PC-9 (cell line): ENCODE measurements at regions not wholly inside any gene's neighbourhood (a gene's known extent, or its start where the extent isn't known, plus 50 kb on each side); places are given as distances from the start of the nearest gene placed in this dataset.

Source experiments
- BruUV-seq: library from RNA; stranded (reverse); fragments of 400-500 nt; replicated peaks from 2 replicates; lab custom pipeline; 2021; lab: Mats Ljungman, UMichigan
- CTCF ChIA-PET: fragments of 300-600 bp; sonication (Branson Sonifier 250); formaldehyde crosslinking; loops from one replicate; lab custom pipeline; 2022; ENCODE audit warnings: antibody characterized with exemption; lab: Charles Lee
- POLR2A ChIA-PET: fragments of 300-600 bp; sonication (Branson Sonifier 250); formaldehyde crosslinking; loops from one replicate; lab custom pipeline; 2022; ENCODE audit warnings: antibody characterized with exemption; ENCODE audit not compliant: unreplicated experiment; lab: Charles Lee
- DNase-seq, 2 experiments: peaks; one replicate each; pipeline versions ENCODE4 v3.0.0 to v3.0.0-alpha.2; 2015 to 2022; ENCODE audit warnings: mixed read lengths in 1 of 2
- H2AFZ ChIP-seq: fragments of 200-600 bp; sonication (generic); 2 replicates; pipeline ENCODE4 v1.8.1; 2017; ENCODE audit warnings: antibody characterized with exemption
- H3F3A ChIP-seq: fragments of 200-600 bp; sonication (generic); 2 replicates; pipeline ENCODE4 v1.8.1; 2017; ENCODE audit warnings: antibody characterized with exemption, mild to moderate bottlenecking, low read depth; ENCODE audit not compliant: insufficient read depth
- H3K27ac ChIP-seq: fragments of 200-600 bp; sonication (generic); 2 replicates; pipeline ENCODE4 v1.6.1; 2016; ENCODE audit warnings: mixed run types
- H3K27me3 ChIP-seq: fragments of 200-600 bp; sonication (generic); 2 replicates; pipeline ENCODE4 v1.6.1; 2016; ENCODE audit warnings: low read depth, mixed run types; ENCODE audit not compliant: insufficient read depth
- H3K36me3 ChIP-seq: fragments of 200-600 bp; sonication (generic); 2 replicates; pipeline ENCODE4 v1.6.1; 2016; ENCODE audit warnings: low read depth, mixed run types
- H3K4me1 ChIP-seq: fragments of 200-600 bp; sonication (generic); replicated peaks from 2 replicates; pipeline ENCODE4 v1.6.1; 2016; ENCODE audit warnings: mixed run types; ENCODE audit not compliant: insufficient read depth
- H3K4me2 ChIP-seq: fragments of 200-600 bp; sonication (generic); 2 replicates; pipeline ENCODE4 v1.6.1; 2017; ENCODE audit warnings: mixed run types
- H3K4me3 ChIP-seq: fragments of 200-600 bp; sonication (generic); 2 replicates; pipeline ENCODE4 v1.6.1; 2016; ENCODE audit warnings: mixed run types
- H3K79me2 ChIP-seq: fragments of 200-600 bp; sonication (generic); 2 replicates; pipeline ENCODE4 v1.6.1; 2017; ENCODE audit warnings: low read depth, mixed run types
- H3K9me2 ChIP-seq: fragments of 200-600 bp; sonication (generic); 2 replicates; pipeline ENCODE4 v1.8.1; 2017; ENCODE audit warnings: mild to moderate bottlenecking; ENCODE audit not compliant: insufficient read depth
- H3K9me3 ChIP-seq: fragments of 200-600 bp; sonication (generic); 2 replicates; pipeline ENCODE4 v1.8.1; 2016; ENCODE audit warnings: low read depth; ENCODE audit not compliant: insufficient read depth
- H4K20me1 ChIP-seq: fragments of 200-600 bp; sonication (generic); 2 replicates; pipeline ENCODE4 v1.8.1; 2017; ENCODE audit not compliant: insufficient read depth
- CTCF ChIP-seq: fragments of 200-600 bp; sonication (generic); conservative IDR thresholded peaks from 2 replicates; pipeline ENCODE4 v1.6.1; 2017; ENCODE audit warnings: mixed run types, antibody characterized with exemption, mild to moderate bottlenecking, moderate library complexity
- EZH2 ChIP-seq: fragments of 200-600 bp; sonication (generic); IDR thresholded peaks from 2 replicates; pipeline ENCODE4 v1.8.0; 2017; ENCODE audit warnings: antibody characterized with exemption, low read depth
- intact Hi-C: fragments of 100-400 bp; cut with micrococcal nuclease; formaldehyde crosslinking; loops from one replicate; pipeline ENCODE4 v1.10.0; 2022; ENCODE audit not compliant: unreplicated experiment

- H2AFZ ChIP-seq: no peak overlapping the region
- BruUV-seq: no TSS peak
- no peak for DNase-seq
- H4K20me1 ChIP-seq: no peaks in the 10 kb centered on the region
- H3K4me2 ChIP-seq: no peak overlapping the region
- H3K27me3 ChIP-seq: no peaks in the 10 kb centered on the region
- H3K36me3 ChIP-seq: no peaks in the 10 kb centered on the region
- no peaks in the 10 kb centered on the region for H3K9me3 ChIP-seq
- intact Hi-C loops: no loop called here
- POLR2A ChIA-PET: no interaction called here
- no peak overlapping the region for H3K4me3 ChIP-seq
- no peaks in the 10 kb centered on the region for H3K79me2 ChIP-seq
- H3K9me2 ChIP-seq: no peaks in the 10 kb centered on the region
- CTCF ChIA-PET: no interaction called here
- no peaks in the 10 kb centered on the region for H3K4me1 ChIP-seq
- no peaks in the 10 kb centered on the region for H3F3A ChIP-seq
- no peak for TF ChIP-seq CTCF
- TF ChIP-seq EZH2: no peak
- H3K27ac ChIP-seq: no peak overlapping the region
Measured at GRCh38 chr4:130542953-130543352, 1447.0 kb downstream of the C4orf33 start.

GRCh38 chr4:130545171-130545570 lies 1449.2 kb downstream of the C4orf33 start:
- Histone ChIP-seq H3K36me3 (no peaks in the 10 kb centered on the region), H3K27me3 (no peaks in the 10 kb centered on the region), H3K4me2 (no peak overlapping the region), H4K20me1 (no peaks in the 10 kb centered on the region), H3K4me3 (no peak overlapping the region), H3K27ac (no peak overlapping the region), H3K9me3 (no peaks in the 10 kb centered on the region), H3K4me1 (no peaks in the 10 kb centered on the region), H2AFZ (no peak overlapping the region), H3F3A (no peaks in the 10 kb centered on the region), H3K9me2 (no peaks in the 10 kb centered on the region), H3K79me2 (no peaks in the 10 kb centered on the region)
- intact Hi-C loops: no loop called here
- ChIA-PET POLR2A (no interaction called here), CTCF (no interaction called here)
- no TSS peak for BruUV-seq
- DNase-seq: no peak
- TF ChIP-seq EZH2 (no peak), CTCF (no peak)

- H3K9me2 ChIP-seq: no peaks in the 10 kb centered on the region
- no peaks in the 10 kb centered on the region for H3K4me1 ChIP-seq
- no peaks in the 10 kb centered on the region for H3K36me3 ChIP-seq
- TF ChIP-seq EZH2 (no peak), CTCF (no peak)
- H3K4me3 ChIP-seq: no peak overlapping the region
- no peak overlapping the region for H3K4me2 ChIP-seq
- no TSS peak for BruUV-seq
- H3K27me3 ChIP-seq: no peaks in the 10 kb centered on the region
- intact Hi-C loops: no loop called here
- no peaks in the 10 kb centered on the region for H4K20me1 ChIP-seq
- no peaks in the 10 kb centered on the region for H3K9me3 ChIP-seq
- H3K27ac ChIP-seq: no peak overlapping the region
- no peak for DNase-seq
- H3F3A ChIP-seq: no peaks in the 10 kb centered on the region
- H2AFZ ChIP-seq: no peak overlapping the region
- POLR2A ChIA-PET: no interaction called here
- no peaks in the 10 kb centered on the region for H3K79me2 ChIP-seq
- CTCF ChIA-PET: no interaction called here
Measured at GRCh38 chr4:130545596-130545995, 1449.6 kb downstream of the C4orf33 start.
